ENCODE measurements at regions not wholly inside any gene's neighbourhood (a gene's known extent, or its start where the extent isn't known, plus 50 kb on each side); places are given as distances from the start of the nearest gene placed in this dataset.

- no peak for TF ChIP-seq EGR1 (IDR thresholded peaks at IDR 0.05)
- TF ChIP-seq RAD21 (IDR thresholded peaks at IDR 0.05; ENCODE audit: low read depth): peak; percentile 28; the same call in 1 of the 2 replicates
These were observed 799.5 kb downstream of the LTN1 start for GRCh38 chr21:28193189-28193588.

- TF ChIP-seq RAD21 (IDR thresholded peaks at IDR 0.05; ENCODE audit: low read depth): no peak
- no peak for TF ChIP-seq CREB1 (IDR thresholded peaks at IDR 0.05; ENCODE audit: low read depth)
- no peak for TF ChIP-seq EGR1 (IDR thresholded peaks at IDR 0.05)
- TF ChIP-seq TEAD4 (IDR thresholded peaks at IDR 0.05): no peak
- no peak for TF ChIP-seq NFIC (IDR thresholded peaks at IDR 0.05)
- TF ChIP-seq USF1 (IDR thresholded peaks at IDR 0.05): no peak
- no peak for TF ChIP-seq CEBPB (IDR thresholded peaks at IDR 0.05)
- TF ChIP-seq MAX (IDR thresholded peaks at IDR 0.05): no peak
- no peak for TF ChIP-seq YY1 (IDR thresholded peaks at IDR 0.05; ENCODE audit: low read depth)
- TF ChIP-seq TAF1 (IDR thresholded peaks at IDR 0.05; ENCODE audit: low read depth): no peak
- TF ChIP-seq ZBTB7A (IDR thresholded peaks at IDR 0.05; ENCODE audit: low read depth): no peak
- TF ChIP-seq FOXM1 (IDR thresholded peaks at IDR 0.05; ENCODE audit: borderline replicate concordance, low read depth): no peak
- no peak for TF ChIP-seq REST (IDR thresholded peaks at IDR 0.05; ENCODE audit: low read depth)
- TF ChIP-seq TCF12 (IDR thresholded peaks at IDR 0.05; ENCODE audit: low read depth): no peak
- no peak for TF ChIP-seq EP300 (IDR thresholded peaks at IDR 0.05; ENCODE audit: borderline replicate concordance)
These were observed 806.1 kb downstream of the LTN1 start for GRCh38 chr21:28186604-28187003.

- TF ChIP-seq TEAD4 (IDR thresholded peaks at IDR 0.05) (no peak), MAX (IDR thresholded peaks at IDR 0.05) (no peak), USF1 (IDR thresholded peaks at IDR 0.05) (no peak), EP300 (IDR thresholded peaks at IDR 0.05; ENCODE audit: borderline replicate concordance) (no peak)
These were observed 810.9 kb downstream of the LTN1 start for GRCh38 chr21:28181730-28182129.

- TF ChIP-seq EGR1 (IDR thresholded peaks at IDR 0.05) (no peak), CREB1 (IDR thresholded peaks at IDR 0.05; ENCODE audit: low read depth) (no peak), FOXM1 (IDR thresholded peaks at IDR 0.05; ENCODE audit: borderline replicate concordance, low read depth) (no peak), USF1 (IDR thresholded peaks at IDR 0.05) (no peak), CEBPB (IDR thresholded peaks at IDR 0.05) (no peak), NFIC (IDR thresholded peaks at IDR 0.05) (no peak), EP300 (IDR thresholded peaks at IDR 0.05; ENCODE audit: borderline replicate concordance) (no peak), YY1 (IDR thresholded peaks at IDR 0.05; ENCODE audit: low read depth) (no peak), TEAD4 (IDR thresholded peaks at IDR 0.05) (no peak)
These were observed 813.5 kb downstream of the LTN1 start for GRCh38 chr21:28179136-28179535.

- no peak for TF ChIP-seq NFIC (IDR thresholded peaks at IDR 0.05)
- TF ChIP-seq RAD21 (IDR thresholded peaks at IDR 0.05; ENCODE audit: low read depth): no peak
- TF ChIP-seq REST (IDR thresholded peaks at IDR 0.05; ENCODE audit: low read depth): no peak
- TF ChIP-seq ZBTB7A (IDR thresholded peaks at IDR 0.05; ENCODE audit: low read depth): no peak
- no peak for TF ChIP-seq TAF1 (IDR thresholded peaks at IDR 0.05; ENCODE audit: low read depth)
- no peak for TF ChIP-seq USF1 (IDR thresholded peaks at IDR 0.05)
- TF ChIP-seq EP300 (IDR thresholded peaks at IDR 0.05; ENCODE audit: borderline replicate concordance): no peak
These were observed 815.6 kb downstream of the LTN1 start for GRCh38 chr21:28177124-28177523.

- TF ChIP-seq REST (IDR thresholded peaks at IDR 0.05; ENCODE audit: low read depth): no peak
- no peak for TF ChIP-seq TCF12 (IDR thresholded peaks at IDR 0.05; ENCODE audit: low read depth)
- TF ChIP-seq TAF1 (IDR thresholded peaks at IDR 0.05; ENCODE audit: low read depth): no peak
- no peak for TF ChIP-seq USF1 (IDR thresholded peaks at IDR 0.05)
- no peak for TF ChIP-seq RAD21 (IDR thresholded peaks at IDR 0.05; ENCODE audit: low read depth)
- TF ChIP-seq MAX (IDR thresholded peaks at IDR 0.05): no peak
- TF ChIP-seq NFIC (IDR thresholded peaks at IDR 0.05): no peak
- TF ChIP-seq FOXM1 (IDR thresholded peaks at IDR 0.05; ENCODE audit: borderline replicate concordance, low read depth): no peak
- TF ChIP-seq CEBPB (IDR thresholded peaks at IDR 0.05): no peak
These were observed 818.0 kb downstream of the LTN1 start for GRCh38 chr21:28174701-28175100.

All from Ishikawa (cell line).